Muscle of back (tissue), 3 donors: ENCODE measurements at regions not wholly inside any gene's neighbourhood (a gene's known extent, or its start where the extent isn't known, plus 50 kb on each side); places are given as distances from the start of the nearest gene placed in this dataset.

Experiments
- DNase-seq, 3 donors: peaks; one replicate each; pipeline versions ENCODE4 v3.0.0 to v3.0.0-alpha.2; 2013

DNA sequence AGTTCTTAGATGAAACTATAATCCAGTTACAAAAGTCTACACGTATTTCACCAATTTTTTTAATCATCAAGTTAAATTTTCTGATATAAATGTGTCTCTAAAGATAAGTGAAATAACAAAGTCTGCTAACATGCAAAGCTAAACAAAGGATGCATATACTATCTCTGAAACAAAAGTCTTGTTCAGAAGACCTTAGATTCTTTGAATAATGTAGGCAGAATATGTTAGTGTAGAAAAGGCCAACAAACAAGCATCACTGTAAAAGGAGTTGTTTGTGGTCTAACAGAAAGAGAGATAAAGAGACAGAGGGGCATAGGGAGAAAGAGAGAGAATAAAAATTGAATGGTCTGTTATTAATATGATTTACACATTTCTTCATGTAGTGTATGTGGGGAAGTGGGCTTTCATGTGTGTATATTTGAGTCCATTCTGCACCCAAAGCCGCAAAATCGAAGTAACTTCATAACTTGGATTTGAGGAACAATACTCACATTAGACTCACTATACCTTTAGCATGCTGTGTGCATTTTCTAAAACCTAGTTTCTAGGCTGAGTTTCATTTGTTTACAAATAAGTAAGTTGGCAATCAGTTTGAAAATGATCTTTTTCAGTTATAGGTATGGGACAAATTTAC is 734.8 kb upstream of the REG3G start:
- DNase-seq = no peak

DNA sequence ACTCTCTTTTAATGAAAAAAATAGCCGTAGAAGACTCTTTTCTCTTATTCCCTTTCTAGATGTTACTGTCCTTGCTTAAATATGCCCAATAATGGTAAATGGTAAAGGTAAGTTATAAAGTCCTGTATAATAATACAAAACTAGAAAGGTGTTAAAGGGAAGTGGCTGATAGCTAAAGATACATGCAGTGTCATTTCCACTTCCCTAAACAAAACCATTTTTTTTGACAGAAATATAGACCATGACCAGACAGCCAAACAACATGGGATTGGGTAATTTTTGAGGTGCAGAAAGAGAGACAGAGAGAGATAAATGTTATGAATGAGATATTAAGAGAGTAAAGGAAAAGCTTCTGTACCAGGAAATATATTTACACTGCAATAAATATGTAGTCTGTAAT is 731.7 kb upstream of the REG3G start:
- no peak for DNase-seq

DNA sequence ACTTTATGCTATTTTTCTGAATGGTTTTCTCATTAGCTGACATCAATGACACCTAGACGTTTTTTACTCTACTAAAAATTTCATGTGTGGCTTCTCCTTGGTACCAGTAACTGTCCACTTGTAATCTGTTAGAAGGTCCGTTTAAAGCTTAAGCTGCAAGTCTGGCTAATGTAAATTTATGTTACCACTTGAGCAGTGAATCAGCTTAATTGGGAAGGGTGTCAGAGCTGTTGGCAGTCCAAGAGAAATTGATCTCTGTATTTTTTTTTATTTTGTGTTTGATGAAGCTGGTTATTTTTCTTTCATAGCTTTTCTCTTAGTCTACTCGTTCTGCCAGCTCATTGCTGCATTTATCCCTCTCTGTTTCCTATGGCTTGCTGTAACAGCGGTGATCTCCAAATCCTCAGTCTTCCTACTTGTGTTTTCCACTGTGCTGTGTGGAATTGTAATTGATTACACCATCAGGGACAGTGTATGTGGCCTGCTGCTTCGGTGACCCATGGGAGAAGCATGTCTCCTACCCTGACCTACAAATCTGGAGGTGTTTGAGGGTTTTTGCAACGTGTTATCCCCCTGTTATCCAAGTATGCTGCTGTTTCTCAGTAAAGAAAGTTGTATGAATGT is 724.2 kb upstream of the REG3G start:
- no peak for DNase-seq

DNA sequence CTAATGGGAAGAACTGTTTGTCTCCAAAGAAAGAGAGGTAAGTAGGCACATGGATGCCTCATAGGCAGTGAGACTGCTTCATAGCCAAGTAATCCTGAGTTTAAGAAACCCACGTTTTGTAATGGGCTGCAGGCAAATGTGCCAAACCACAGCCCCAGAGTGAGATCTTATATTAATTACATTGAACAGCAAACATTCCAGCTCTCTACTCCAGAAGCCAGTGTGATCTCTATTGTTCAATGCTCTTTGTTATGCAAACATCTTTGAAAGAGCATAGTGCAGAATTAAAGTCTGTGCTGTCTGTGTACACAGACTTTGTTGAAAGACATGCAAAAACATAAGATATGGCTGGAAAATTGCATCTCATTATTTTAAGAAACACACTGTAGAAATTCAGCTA is 720.8 kb upstream of the REG3G start:
- DNase-seq = no peak

DNA sequence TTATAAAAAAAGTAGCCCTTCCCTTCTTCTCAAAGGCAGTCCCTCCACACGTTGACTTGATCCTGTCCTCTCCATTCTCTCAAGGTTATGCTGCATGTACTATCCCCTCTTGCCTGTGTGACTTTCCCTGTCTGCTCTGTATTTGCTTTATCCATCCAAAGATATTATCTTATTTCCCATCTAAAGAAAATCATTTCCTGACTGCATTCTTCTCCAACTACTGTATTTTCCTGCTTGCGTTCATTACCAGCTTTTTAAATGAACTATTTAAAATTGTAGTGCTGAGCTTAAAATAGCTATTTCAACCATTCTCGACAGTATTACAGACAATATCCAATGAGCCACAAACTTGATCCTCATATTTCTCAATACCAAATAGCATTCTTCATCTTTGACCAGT is 716.0 kb upstream of the REG3G start:
- no peak for DNase-seq

DNA sequence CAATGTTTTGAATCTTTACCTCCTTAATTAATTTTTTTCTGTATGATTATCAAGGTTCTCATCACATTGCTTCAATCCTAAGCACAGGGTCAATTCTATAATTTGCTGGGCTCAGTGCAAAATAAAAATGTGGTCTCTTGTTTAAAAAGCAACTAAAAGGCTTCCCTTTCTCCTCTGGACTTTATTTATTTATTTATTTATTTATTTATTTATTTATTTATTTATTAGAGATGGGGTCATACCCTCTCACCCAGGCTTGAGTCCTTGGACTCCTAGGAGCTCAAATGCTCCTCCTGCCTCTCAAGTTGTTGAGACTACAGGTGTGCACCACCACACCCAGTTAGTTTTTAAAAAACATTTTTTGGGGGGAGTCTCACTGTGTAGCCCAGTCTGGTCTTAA is 710.1 kb upstream of the REG3G start:
- DNase-seq = no peak

DNA sequence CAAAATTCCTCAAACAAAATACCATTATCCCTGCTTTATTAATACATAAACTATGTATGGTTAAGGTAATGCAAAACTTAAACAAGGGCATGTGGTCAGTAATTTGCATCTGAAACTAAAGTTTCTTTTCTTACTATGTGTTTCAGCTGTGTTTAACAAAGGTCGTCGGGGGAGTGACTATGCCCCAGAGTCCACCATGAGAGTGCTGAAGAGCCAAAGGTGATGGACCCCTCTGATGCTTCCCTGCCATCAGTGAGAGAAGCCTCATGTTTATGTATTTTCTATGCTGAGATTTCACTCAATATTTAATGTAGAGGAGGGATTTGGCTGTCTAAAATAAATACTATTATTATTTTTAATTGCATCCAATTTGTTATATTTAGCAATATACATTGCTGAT is 707.2 kb upstream of the REG3G start:
- DNase-seq = no peak

DNA sequence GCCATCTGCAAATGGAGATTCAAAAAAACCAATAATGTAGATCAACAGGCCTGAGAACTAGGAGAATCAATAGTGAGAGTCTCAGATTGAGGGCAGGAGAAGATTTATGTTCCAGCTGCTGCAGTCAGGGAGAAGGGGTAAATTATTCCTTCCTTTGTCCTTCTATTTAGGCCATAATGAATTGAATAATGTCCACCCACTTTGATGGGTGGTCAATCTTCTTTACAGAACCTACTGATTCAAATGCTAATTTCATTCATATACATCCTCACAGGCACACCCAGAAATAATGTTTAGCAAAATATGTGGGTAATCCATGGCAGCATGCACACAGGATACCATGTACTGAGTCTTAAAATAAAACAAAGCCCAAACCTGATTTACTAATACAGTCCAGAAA is 695.3 kb upstream of the REG3G start:
- no peak for DNase-seq

DNA sequence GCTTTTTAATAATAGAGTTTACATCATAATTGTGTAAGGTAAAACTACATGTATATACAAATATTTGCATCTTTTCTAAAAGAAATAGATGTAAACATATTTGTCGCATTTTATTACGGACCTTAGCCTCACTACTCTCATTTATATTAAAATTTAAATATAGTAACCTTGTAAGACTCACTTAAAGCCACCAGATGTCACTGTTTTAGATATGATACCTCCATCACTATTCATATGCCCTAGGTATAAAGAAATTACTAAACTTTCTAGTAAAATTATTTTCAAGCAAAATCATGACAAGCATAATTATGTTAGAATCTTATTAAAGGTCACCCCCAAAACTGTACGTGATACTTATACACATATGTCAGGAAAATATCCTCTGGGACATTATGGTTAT is 674.3 kb upstream of the REG3G start:
- peak in 2 of 3 donors; percentile 2 to 12 for DNase-seq

DNA sequence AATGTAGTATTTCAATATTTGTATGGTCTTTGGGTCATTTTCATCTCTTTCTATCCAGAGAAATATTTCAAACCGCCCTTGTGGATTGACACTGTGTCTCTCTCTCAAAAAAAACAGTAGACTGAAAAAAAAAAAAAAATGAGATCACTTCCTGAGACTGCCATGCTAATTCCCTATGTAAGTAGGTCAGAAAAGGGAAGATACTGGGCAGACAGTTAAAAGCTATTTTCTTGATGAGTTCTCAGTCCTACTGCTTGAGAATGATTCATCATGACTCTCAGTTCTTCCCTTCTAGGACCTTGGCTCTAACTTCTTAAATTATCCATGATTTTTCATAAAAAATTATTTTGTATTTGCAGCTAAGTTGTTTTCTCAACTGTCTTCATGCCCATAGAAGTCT is 672.3 kb upstream of the REG3G start:
- DNase-seq = no peak

DNA sequence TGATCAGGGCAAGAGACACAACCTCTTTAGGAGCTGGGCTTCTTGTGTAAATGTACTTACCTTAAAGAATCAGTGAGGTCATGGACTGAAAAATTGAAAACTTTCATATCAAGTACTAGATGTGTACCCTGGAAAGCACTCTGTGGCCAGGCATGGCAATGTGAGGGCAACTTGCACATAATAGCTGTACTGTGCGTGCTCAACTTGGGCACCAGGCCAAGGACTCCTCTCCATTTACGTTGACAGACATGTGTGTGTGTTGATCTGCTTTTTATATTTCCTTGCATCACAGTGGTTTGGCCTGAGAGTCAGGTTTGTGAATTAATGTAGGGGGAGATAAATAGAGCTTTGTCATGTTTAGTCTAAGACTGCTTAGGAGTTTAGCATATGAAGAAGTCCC is 669.5 kb upstream of the REG3G start:
- DNase-seq = peak in 1 of 3 donors; percentile 1

DNA sequence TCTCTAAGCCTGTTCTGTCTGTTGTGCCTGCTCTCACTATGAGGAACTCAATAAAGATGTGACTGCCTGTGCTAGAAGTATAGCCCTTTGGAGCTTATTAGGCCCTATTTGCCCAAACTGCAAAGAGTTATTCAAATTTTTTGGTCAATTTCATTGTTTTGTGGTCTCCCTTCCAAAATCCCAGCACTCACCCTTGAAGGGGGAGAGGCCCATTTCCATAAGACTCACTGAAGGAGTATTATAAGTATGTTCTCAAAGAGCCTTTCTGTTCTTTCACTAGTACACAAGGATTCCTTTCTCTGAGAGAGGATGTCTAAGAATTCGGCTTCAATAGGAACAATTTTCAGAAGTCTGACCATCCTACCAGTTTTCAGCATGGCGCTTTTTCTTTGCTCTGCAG is 641.9 kb upstream of the REG3G start:
- no peak for DNase-seq

DNA sequence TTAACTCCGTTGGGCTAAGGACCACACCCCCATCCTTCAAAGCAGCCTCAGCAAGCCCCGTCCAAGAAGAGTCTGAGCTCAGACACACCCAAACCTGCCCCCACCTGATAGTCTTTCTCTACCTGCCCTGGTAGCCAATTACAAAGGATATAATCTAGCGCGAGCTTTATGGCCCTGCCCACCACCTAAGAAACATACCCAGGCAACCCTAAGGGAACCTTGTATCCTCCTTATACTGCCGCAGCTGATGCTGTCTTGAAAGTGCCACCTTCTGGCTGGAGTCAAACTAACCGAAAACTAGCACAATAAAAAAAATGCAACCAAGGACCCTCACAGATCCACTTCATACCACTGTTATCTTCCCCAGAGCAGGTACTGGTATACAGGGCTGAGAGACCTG is 628.3 kb upstream of the REG3G start:
- DNase-seq = no peak

DNA sequence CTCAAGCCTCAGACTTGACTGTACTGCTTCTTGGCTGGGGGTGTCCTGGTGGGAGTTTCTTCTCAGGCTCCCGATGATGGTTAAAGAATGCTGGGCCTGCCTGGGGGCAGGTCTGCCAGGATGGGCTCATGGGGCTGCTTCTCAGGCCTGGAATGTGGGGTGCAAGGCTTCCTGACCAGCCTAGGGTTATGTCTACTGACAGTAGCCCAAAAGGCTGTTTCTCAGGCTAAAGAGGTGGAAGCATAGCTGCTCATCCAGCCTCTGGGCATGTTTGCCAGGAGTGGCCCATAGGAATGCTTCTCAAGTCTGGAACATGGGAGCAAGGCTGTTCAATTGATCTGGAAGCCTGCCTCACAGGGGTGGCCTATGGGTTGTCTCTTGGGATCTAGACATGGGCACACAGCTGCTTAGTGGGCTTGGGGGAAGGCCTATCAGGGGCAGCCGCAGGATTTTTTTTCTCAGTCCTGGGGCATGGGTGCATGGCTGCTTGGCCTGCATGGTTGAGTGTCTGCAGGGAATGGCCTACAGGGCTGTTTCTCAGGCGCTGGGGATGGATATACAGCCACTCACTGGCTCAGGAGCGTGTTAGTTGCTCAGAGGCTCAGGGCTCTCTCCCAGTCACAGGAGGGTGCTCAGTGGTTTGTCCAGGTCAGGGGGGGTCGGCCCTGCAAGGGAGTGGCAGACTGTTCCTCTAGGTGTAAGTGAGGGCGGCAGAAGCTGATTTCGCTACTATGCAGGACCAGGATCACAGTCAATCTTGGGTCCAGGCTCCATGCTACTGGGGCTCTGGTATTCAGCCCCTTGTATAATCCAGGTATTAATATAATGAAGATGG is 617.3 kb upstream of the REG3G start:
- DNase-seq = no peak

DNA sequence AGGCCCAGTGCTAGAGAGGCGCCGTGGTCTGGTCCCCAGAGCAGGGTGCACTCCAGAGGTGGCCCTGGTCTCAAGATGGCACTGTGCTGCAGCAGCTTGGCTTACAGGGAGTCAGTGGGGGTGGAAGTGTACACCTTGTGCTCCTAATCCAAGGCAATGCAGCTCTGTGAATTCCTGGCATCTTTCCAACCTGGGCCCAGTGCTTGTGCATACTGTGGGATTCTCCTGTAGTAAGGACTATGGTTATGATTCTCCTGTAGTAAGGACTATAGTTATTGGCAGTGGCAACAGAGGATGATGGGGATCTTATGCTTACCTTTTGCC is 616.7 kb upstream of the REG3G start:
- DNase-seq = no peak

DNA sequence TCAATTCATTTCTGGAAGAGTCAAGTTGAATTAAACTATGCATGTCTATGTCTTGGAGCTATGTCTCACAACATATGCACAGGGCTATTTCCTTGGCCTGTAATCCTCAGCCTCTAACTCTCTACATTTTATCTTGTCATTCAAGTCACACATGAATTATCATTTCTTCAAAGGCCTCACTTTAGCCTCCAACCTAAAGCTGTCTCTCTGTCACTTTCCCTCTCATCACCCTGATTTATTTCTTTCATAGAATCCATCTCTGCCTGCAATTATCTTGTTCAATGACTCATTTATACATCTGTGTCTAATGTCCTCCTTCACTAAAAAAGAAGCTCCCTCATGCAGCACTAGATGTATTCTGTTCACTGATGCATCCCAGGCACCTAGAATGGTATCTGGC is 614.2 kb upstream of the REG3G start:
- no peak for DNase-seq

DNA sequence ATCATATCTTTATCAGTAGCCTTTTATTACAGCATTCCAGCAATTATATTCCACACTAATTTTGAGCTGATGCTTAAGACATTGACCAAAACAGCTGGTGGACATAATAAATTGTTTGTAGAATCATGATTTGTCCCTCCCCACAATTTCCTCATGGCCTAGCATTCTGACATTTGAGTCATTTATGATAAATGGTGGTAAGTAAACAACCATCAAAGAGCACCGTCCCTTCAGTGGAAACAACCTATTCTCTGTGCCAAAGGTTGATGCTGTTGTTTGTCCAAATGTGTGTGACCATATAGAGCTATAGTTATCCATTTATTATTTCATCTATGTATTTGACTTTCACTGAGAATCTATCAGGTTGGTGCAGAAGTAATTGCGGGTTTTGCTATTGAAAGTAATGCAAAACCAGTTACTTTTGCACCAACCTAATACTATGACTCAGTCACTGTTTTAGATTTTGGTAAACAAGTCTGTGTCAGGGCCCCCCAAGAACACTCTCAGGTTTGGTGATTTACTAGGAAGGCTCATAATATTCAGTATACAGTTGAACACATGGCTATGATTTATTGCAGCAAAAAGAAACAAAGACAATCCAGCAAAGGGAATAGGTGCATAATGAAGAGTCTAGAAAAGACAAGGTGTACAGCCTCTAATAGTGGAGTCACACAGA is 608.7 kb upstream of the REG3G start:
- DNase-seq = no peak

DNA sequence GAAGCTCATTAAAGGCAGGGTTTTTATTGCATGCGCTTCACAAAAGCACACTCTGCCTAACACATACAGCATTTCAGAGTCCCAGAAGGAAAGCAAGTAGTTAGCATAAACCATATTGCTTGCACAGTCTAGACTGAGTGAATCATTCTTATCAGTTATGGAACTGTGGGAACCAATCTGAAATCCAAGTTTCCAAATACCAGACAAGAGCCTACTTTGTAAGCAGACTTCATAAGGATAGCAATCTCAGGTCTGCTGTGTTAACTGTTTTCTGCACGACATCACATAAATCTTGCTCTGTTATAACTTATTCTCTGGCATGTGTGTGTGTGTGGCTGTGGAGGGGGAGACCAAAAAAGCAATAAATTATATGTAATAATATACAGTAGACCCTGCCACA is 608.1 kb upstream of the REG3G start:
- peak in 1 of 3 donors; percentile 11 for DNase-seq

DNA sequence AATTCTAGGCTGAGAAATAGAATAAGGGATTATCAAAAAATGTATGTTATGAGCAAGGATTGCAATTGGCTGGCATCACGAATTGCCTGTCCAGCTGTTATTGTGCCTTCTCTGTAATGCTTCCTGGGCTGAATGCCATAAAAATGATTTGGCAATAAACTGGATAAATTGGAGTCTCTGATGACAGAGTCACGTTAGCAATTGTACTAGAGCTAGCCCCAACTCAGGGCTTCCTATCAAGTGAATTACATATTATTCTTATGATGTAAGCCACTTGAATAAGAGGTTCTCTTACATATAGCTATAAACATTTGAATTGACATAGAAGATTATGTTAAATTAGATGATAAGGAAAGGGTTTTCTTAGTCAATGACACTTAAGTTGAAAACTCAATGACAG is 607.5 kb upstream of the REG3G start:
- peak; percentile 8 to 57 (median 43) for DNase-seq

DNA sequence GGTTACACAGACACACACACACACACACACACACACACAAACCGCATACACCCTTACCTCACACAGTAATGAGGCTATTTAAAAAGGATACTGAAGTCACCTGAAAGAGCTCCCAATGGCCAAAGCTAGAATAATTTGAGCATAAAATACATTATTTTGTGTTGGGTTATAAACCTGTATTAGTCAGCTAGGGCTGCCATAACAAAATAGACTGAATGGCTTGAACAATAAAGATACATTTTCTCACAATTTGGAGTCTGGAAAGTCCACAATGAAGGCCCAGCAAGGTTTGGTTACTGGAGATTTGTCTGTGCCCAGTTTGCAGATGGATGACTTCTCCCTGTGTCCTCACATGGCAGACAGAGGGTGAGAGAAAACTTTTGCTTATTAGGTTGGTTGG is 605.4 kb upstream of the REG3G start:
- no peak for DNase-seq

DNA sequence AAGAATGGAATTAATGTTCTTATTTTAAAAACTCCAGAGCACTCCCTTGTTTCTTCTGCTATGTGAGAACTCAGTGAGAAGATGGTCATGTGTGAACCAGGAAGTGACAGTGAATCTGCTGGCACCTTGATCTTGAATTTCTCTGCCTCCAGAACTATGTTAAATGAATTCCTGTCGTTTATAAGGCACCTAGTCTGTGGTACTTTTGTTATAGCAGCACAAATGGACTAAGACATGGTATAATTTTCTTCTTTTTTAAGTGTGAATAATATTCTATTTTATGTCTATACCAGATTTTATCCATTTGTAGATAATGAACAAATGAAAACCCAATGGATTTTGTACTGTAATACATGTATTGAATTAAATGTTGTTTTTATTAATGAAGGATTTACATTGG is 601.9 kb upstream of the REG3G start:
- no peak for DNase-seq

DNA sequence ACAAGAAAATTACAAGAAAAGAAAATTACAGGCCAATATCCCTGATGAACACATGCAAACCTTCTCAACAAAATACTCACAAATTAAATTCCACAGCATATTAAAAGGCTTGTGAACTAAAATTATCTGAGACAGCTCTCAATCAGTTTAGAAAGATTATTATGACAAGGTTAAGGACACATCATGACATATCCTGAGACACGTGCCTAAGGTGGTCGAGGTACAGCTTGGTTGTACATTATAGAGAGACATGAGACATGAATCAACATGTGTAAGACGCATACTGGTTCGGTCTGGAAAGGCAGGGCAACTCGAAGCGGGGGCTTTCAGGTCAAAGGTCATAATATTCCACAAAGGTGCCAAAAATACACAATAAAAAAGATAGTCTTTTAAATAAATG is 598.3 kb upstream of the REG3G start:
- no peak for DNase-seq

DNA sequence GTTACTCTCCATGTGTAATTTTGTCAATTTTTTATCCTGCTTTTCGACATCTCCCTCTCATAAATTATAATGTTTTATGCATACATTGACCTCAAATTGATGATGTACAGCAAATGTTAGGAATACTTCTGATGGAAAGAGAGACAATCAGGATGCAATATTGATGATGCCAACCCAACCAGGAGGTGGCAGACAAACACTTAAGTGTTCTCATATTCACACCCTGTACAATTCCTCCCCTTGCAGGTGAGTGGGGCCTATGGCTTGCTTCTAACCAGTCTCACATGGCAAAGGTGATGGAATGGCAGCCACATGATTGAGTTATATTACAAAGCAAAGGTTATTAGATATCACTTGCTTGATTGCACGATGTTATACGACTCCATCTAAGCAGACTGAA is 594.3 kb upstream of the REG3G start:
- no peak for DNase-seq
